Right lobe of liver (tissue), 6 donors: ENCODE measurements at regions not wholly inside any gene's neighbourhood (a gene's known extent, or its start where the extent isn't known, plus 50 kb on each side); places are given as distances from the start of the nearest gene placed in this dataset.

Experiments
- ATAC-seq, 4 donors: fragments of 200-7000 bp; cut with Tn5 transposase; one replicate each; pipeline ENCODE4 v1.9.1; 2020; ENCODE audit warnings: mild to moderate bottlenecking in 4 of 4, moderate library complexity in 4 of 4
- DNase-seq, 3 donors: peaks; one replicate each; pipeline ENCODE4 v3.0.0-alpha.2; 2020
- H3K27ac ChIP-seq, 3 donors: fragments of 200-600 bp; one replicate each; pipeline ENCODE4 v1.8.0; 2022
- H3K27me3 ChIP-seq, 2 donors: fragments of 200-600 bp; one replicate each; pipeline ENCODE4 v1.8.0; 2022
- H3K36me3 ChIP-seq, 4 donors: fragments of 200-600 bp; sonication (generic) in 1 of 4; one replicate each; pipeline versions ENCODE4 v1.5.1 to v1.8.0; 2017 to 2022; ENCODE audit warnings: control low read depth in 1 of 4
- H3K4me1 ChIP-seq, 4 donors: fragments of 200-600 bp; sonication (generic) in 1 of 4; one replicate each; pipeline versions ENCODE4 v1.5.1 to v1.8.0; 2017 to 2022; ENCODE audit warnings: control low read depth in 1 of 4
- H3K4me3 ChIP-seq, 3 donors: fragments of 200-600 bp; one replicate each; pipeline ENCODE4 v1.8.0; 2022
- H3K9me3 ChIP-seq, 4 donors: fragments of 200-600 bp; sonication (generic) in 1 of 4; one replicate each; pipeline versions ENCODE4 v1.5.1 to v1.8.0; 2017 to 2022; ENCODE audit warnings: control low read depth in 1 of 4
- CTCF ChIP-seq, 4 donors: fragments of 200-600 bp in 3 of 4; fragments of 450-650 bp in 1 of 4; IDR thresholded peaks; one replicate each; pipeline versions ENCODE4 v1.5.1 to v1.8.0; 2016 to 2022; ENCODE audit warnings: antibody characterized with exemption in 4 of 4, mild to moderate bottlenecking in 2 of 4
- POLR2A ChIP-seq: fragments of 450-650 bp; IDR thresholded peaks from one replicate; pipeline ENCODE4 v1.6.1; 2017; ENCODE audit warnings: antibody characterized with exemption, mild to moderate bottlenecking
- WGBS: methylation state at CpG from one replicate; pipeline ENCODE4 v1.1.6; 2018; ENCODE audit warnings: low coverage, low lambda C conversion rate; ENCODE audit not compliant: insufficient coverage; ENCODE audit errors: missing lambda C conversion rate; 5-methylcytosine and 5-hydroxymethylcytosine counted together
- intact Hi-C, 2 donors: fragments of 100-400 bp; cut with DNase I; formaldehyde crosslinking; loops; one replicate each; pipeline versions ENCODE4 v1.11.2 to v1.14.1; 2022
- donor health status: DM: no; HTN: yes; CAD: no.
- donor health status: DM: no; HTN: no; CAD: no.
- donor health status: DM: no; HTN: no; CAD: no.
- donor health status: DM: no; HTN: yes; CAD: no.
- donor health status: DM: no; HTN: yes; CAD: no.

- Histone ChIP-seq H3K27ac (no peak overlapping the region), H3K4me1 (no peaks in the 10 kb centered on the region), H3K27me3 (no peaks in the 10 kb centered on the region), H3K36me3 (no peaks in the 10 kb centered on the region), H3K9me3 (no peaks in the 10 kb centered on the region), H3K4me3 (no peak overlapping the region)
- DNase-seq (no peak), ATAC-seq (no peak)
- intact Hi-C loops, result no loop called here
- WGBS, result 75% methylated on average over 2 of the region's 2 CpGs
- TF ChIP-seq POLR2A (no peak), CTCF (IDR thresholded peaks at IDR 0.05) (no peak)
Observed at GRCh38 chr3:110070161-110070916, 733.0 kb upstream of the DPPA4 start.

- DNase-seq (no peak), ATAC-seq (no peak)
- H3K4me1 ChIP-seq, result no peaks in the 10 kb centered on the region
- no peak overlapping the region for H3K4me3 ChIP-seq
- H3K27me3 ChIP-seq, result no peaks in the 10 kb centered on the region
- H3K9me3 ChIP-seq, result no peaks in the 10 kb centered on the region
- no peaks in the 10 kb centered on the region for H3K36me3 ChIP-seq
- TF ChIP-seq CTCF (IDR thresholded peaks at IDR 0.05) (no peak), POLR2A (no peak)
- H3K27ac ChIP-seq, result no peak overlapping the region
- intact Hi-C loops, result no loop called here
- WGBS, result 61% methylated on average over 3 of the region's 3 CpGs
Observed at GRCh38 chr3:110074095-110074494, 736.7 kb upstream of the DPPA4 start.

GRCh38 chr3:110077093-110077492, 739.7 kb upstream of the DPPA4 start:
- 47% methylated on average over 1 of the region's 1 CpG for WGBS
- no peaks in the 10 kb centered on the region for H3K9me3 ChIP-seq
- H3K4me1 ChIP-seq, result no peaks in the 10 kb centered on the region
- no peak overlapping the region for H3K4me3 ChIP-seq
- no peak for ATAC-seq
- intact Hi-C loops, result no loop called here
- H3K36me3 ChIP-seq, result no peaks in the 10 kb centered on the region
- no peak for DNase-seq
- TF ChIP-seq CTCF (IDR thresholded peaks at IDR 0.05) (no peak), POLR2A (no peak)
- H3K27me3 ChIP-seq, result no peaks in the 10 kb centered on the region
- no peak overlapping the region for H3K27ac ChIP-seq

- intact Hi-C loops, result no loop called here
- H3K36me3 ChIP-seq, result no peaks in the 10 kb centered on the region
- ATAC-seq, result no peak
- H3K4me1 ChIP-seq, result no peaks in the 10 kb centered on the region
- no peaks in the 10 kb centered on the region for H3K27me3 ChIP-seq
- no peak for DNase-seq
- no peak overlapping the region for H3K27ac ChIP-seq
- H3K9me3 ChIP-seq, result no peaks in the 10 kb centered on the region
- TF ChIP-seq CTCF (IDR thresholded peaks at IDR 0.05) (no peak), POLR2A (no peak)
- H3K4me3 ChIP-seq, result no peak overlapping the region
Observed at GRCh38 chr3:110093411-110093810, 756.1 kb upstream of the DPPA4 start.

GRCh38 chr3:110093812-110094401, 756.6 kb upstream of the DPPA4 start:
- no peak for ATAC-seq
- intact Hi-C loops, result no loop called here
- no peak for TF ChIP-seq POLR2A
- no peak for TF ChIP-seq CTCF (IDR thresholded peaks at IDR 0.05)

More at GRCh38 chr3:110093812-110094401, 756.6 kb upstream of the DPPA4 start:
- Histone ChIP-seq H3K9me3 (no peaks in the 10 kb centered on the region), H3K36me3 (no peaks in the 10 kb centered on the region), H3K4me3 (no peak overlapping the region), H3K4me1 (no peaks in the 10 kb centered on the region), H3K27me3 (no peaks in the 10 kb centered on the region), H3K27ac (no peak overlapping the region)
- no peak for DNase-seq
